ENCODE measurements at regions not wholly inside any gene's neighbourhood (a gene's known extent, or its start where the extent isn't known, plus 50 kb on each side); places are given as distances from the start of the nearest gene placed in this dataset.
"Not testable (repeated sequence)": the region's sequence is repeated elsewhere in the genome, so short reads cannot be mapped to it uniquely, and the experiment has no call there.

GRCh38 chr16:55073830-55074229 lies 143.2 kb downstream of the IRX5 start:
- Histone ChIP-seq H3K27me3 (ENCODE audit: insufficient read depth, low read length) (no peaks in the 10 kb centered on the region), H3K27ac (ENCODE audit: low read depth, low read length) (no peak overlapping the region), H3K4me2 (ENCODE audit: insufficient read depth, low read length) (no peak overlapping the region), H3K36me3 (ENCODE audit: insufficient read depth, low read length) (no peaks in the 10 kb centered on the region), H3K79me2 (ENCODE audit: insufficient read depth, low read length) (no peaks in the 10 kb centered on the region), H3K4me3 (ENCODE audit: insufficient read depth, low read length) (no peak overlapping the region), H3K4me1 (ENCODE audit: insufficient read depth, low read length) (peaks cover 9% of the 10 kb centered on the region), H2AFZ (ENCODE audit: low read length) (no peak overlapping the region), H4K20me1 (ENCODE audit: insufficient read depth, low read length) (no peaks in the 10 kb centered on the region), H3K9me3 (ENCODE audit: low read depth, low read length) (no peaks in the 10 kb centered on the region)
- TF ChIP-seq CTCF (IDR thresholded peaks at IDR 0.05; ENCODE audit: extremely low read depth, low read depth, low read length): no peak
- no peak for DNase-seq (ENCODE audit: insufficient read length, low spot score, missing footprints)

GRCh38 chr16:55075208-55075607 lies 144.5 kb downstream of the IRX5 start:
- not testable (repeated sequence) for H3K4me3 ChIP-seq (ENCODE audit: insufficient read depth, low read length); H2AFZ ChIP-seq (ENCODE audit: low read length); H3K4me1 ChIP-seq (ENCODE audit: insufficient read depth, low read length); H3K4me2 ChIP-seq (ENCODE audit: insufficient read depth, low read length); H3K9me3 ChIP-seq (ENCODE audit: low read depth, low read length); DNase-seq (ENCODE audit: insufficient read length, low spot score, missing footprints); H3K36me3 ChIP-seq (ENCODE audit: insufficient read depth, low read length); H3K79me2 ChIP-seq (ENCODE audit: insufficient read depth, low read length); H3K27me3 ChIP-seq (ENCODE audit: insufficient read depth, low read length); H4K20me1 ChIP-seq (ENCODE audit: insufficient read depth, low read length); H3K27ac ChIP-seq (ENCODE audit: low read depth, low read length)

GRCh38 chr16:55076053-55076452 lies 145.4 kb downstream of the IRX5 start:
- no peak overlapping the region for H3K4me3 ChIP-seq (ENCODE audit: insufficient read depth, low read length)
- TF ChIP-seq CTCF (IDR thresholded peaks at IDR 0.05; ENCODE audit: extremely low read depth, low read depth, low read length): no peak
- no peaks in the 10 kb centered on the region for H3K79me2 ChIP-seq (ENCODE audit: insufficient read depth, low read length)
- no peak overlapping the region for H3K27ac ChIP-seq (ENCODE audit: low read depth, low read length)
- DNase-seq (ENCODE audit: insufficient read length, low spot score, missing footprints): no peak
- no peaks in the 10 kb centered on the region for H3K9me3 ChIP-seq (ENCODE audit: low read depth, low read length)
- no peaks in the 10 kb centered on the region for H3K36me3 ChIP-seq (ENCODE audit: insufficient read depth, low read length)
- H2AFZ ChIP-seq (ENCODE audit: low read length): no peak overlapping the region
- no peaks in the 10 kb centered on the region for H4K20me1 ChIP-seq (ENCODE audit: insufficient read depth, low read length)
- no peak overlapping the region for H3K4me2 ChIP-seq (ENCODE audit: insufficient read depth, low read length)
- peaks cover 9% of the 10 kb centered on the region for H3K4me1 ChIP-seq (ENCODE audit: insufficient read depth, low read length)
- no peaks in the 10 kb centered on the region for H3K27me3 ChIP-seq (ENCODE audit: insufficient read depth, low read length)

GRCh38 chr16:55077266-55077665 lies 146.6 kb downstream of the IRX5 start:
- TF ChIP-seq CTCF (IDR thresholded peaks at IDR 0.05; ENCODE audit: extremely low read depth, low read depth, low read length): no peak
- no peak for DNase-seq (ENCODE audit: insufficient read length, low spot score, missing footprints)
- no peak overlapping the region for H3K27ac ChIP-seq (ENCODE audit: low read depth, low read length)
- peak overlapping the region; percentile 34 for H3K4me2 ChIP-seq (ENCODE audit: insufficient read depth, low read length)
- H3K4me3 ChIP-seq (ENCODE audit: insufficient read depth, low read length): no peak overlapping the region
- H3K4me1 ChIP-seq (ENCODE audit: insufficient read depth, low read length): peaks cover 9% of the 10 kb centered on the region
- no peaks in the 10 kb centered on the region for H3K27me3 ChIP-seq (ENCODE audit: insufficient read depth, low read length)
- H4K20me1 ChIP-seq (ENCODE audit: insufficient read depth, low read length): no peaks in the 10 kb centered on the region
- no peaks in the 10 kb centered on the region for H3K36me3 ChIP-seq (ENCODE audit: insufficient read depth, low read length)
- H3K79me2 ChIP-seq (ENCODE audit: insufficient read depth, low read length): no peaks in the 10 kb centered on the region
- no peak overlapping the region for H2AFZ ChIP-seq (ENCODE audit: low read length)
- no peaks in the 10 kb centered on the region for H3K9me3 ChIP-seq (ENCODE audit: low read depth, low read length)
